Hippocampal formation (tissue), 2 donors: ENCODE measurements at regions not wholly inside any gene's neighbourhood (a gene's known extent, or its start where the extent isn't known, plus 50 kb on each side); places are given as distances from the start of the nearest gene placed in this dataset.
"Not testable (repeated sequence)": the region's sequence is repeated elsewhere in the genome, so short reads cannot be mapped to it uniquely, and the experiment has no call there.

Experiments
- DNase-seq, 2 donors: peaks; one replicate each; lab custom pipeline; 2025; lab: John Stamatoyannopoulos, UW

GRCh38 chr1:217137210-217137881 lies 414.1 kb upstream of the ESRRG start:
- no peak for DNase-seq

- no peak for DNase-seq
Observed at GRCh38 chr1:217136895-217137205, 413.6 kb upstream of the ESRRG start.

GRCh38 chr1:217135987-217136894 lies 413.0 kb upstream of the ESRRG start:
- no peak for DNase-seq

- no peak for DNase-seq
Observed at GRCh38 chr1:217135569-217135915, 412.3 kb upstream of the ESRRG start.

- no peak for DNase-seq
Observed at GRCh38 chr1:217134857-217135568, 411.8 kb upstream of the ESRRG start.

GRCh38 chr1:217133958-217134856 lies 411.0 kb upstream of the ESRRG start:
- DNase-seq = no peak

- no peak for DNase-seq
Observed at GRCh38 chr1:217133092-217133491, 409.9 kb upstream of the ESRRG start.

- not testable (repeated sequence) for DNase-seq
Observed at GRCh38 chr1:217123340-217123739, 400.1 kb upstream of the ESRRG start.

GRCh38 chr1:217117973-217118465 lies 394.8 kb upstream of the ESRRG start:
- no peak for DNase-seq

GRCh38 chr1:217115404-217116380 lies 392.5 kb upstream of the ESRRG start:
- no peak for DNase-seq

GRCh38 chr1:217109928-217110327 lies 386.7 kb upstream of the ESRRG start:
- no peak for DNase-seq

GRCh38 chr1:217106231-217106901 lies 383.1 kb upstream of the ESRRG start:
- no peak for DNase-seq

- DNase-seq = no peak
Observed at GRCh38 chr1:217105437-217105836, 382.2 kb upstream of the ESRRG start.

GRCh38 chr1:217097819-217098218 lies 374.6 kb upstream of the ESRRG start:
- DNase-seq = no peak

GRCh38 chr1:217096200-217096599 lies 373.0 kb upstream of the ESRRG start:
- DNase-seq = no peak

- no peak for DNase-seq
Observed at GRCh38 chr1:217095050-217095622, 371.9 kb upstream of the ESRRG start.

GRCh38 chr1:217091561-217091960 lies 368.3 kb upstream of the ESRRG start:
- DNase-seq = no peak

GRCh38 chr1:217090060-217090911 lies 367.1 kb upstream of the ESRRG start:
- DNase-seq = no peak
